H4 (cell line): ENCODE measurements at regions not wholly inside any gene's neighbourhood (a gene's known extent, or its start where the extent isn't known, plus 50 kb on each side); places are given as distances from the start of the nearest gene placed in this dataset.

Experiments used
- DNase-seq: peaks from one replicate; pipeline ENCODE4 v3.0.0-alpha.2; 2015; ENCODE audit warnings: low spot score

DNA sequence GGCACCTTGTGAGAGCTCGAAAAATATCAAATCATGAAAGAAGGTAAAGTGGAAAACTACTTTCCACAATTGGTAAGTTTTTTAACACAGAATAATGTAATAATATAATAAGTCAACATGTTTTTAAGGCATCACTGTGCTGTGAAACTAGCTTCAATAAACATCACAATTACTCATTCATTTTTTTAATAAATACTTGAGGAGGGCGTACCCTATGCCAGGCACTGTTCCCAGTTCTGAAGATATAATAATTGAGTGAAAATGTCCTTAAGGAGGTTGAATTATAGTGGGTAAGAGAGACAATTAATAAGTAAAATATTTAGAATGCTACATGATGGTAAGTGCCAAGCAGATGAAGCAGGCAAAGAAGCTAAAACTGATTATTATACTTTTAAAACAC is 381.4 kb downstream of the ELAVL2 start:
- DNase-seq = no peak

- DNase-seq = no peak
Observed at GRCh38 chr9:23447166-23447565, 378.9 kb downstream of the ELAVL2 start.

GRCh38 chr9:23447944-23448343 is 378.1 kb downstream of the ELAVL2 start:
- no peak for DNase-seq

DNA sequence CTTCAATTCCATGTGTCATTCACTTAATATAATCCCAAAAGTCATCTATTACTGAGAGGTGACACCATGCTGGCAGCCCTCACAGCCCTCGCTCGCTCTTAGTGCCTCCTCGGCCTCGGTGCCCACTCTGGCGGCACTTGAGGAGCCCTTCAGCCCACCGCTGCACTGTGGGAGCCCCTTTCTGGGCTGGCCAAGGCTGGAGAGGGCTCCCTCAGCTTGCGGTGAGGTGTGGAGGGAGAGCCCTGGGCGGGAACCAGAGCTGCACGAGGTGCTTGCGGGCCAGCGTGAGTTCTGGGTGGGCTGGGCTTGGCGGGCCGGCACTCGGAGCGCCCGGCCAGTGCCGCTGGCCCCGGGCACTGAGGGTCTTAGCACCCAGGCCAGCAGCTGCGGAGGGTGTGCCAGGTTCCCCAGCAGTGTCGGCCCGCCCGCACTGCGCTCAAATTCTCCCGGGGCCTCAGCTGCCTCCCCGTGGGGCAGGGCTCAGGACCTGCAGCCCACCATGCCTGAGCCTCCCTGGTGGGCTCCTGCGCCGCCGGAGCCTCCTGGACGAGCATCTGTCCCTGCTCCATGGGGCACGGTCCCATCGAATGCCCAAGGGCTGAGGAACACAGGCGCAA is 374.1 kb downstream of the ELAVL2 start:
- DNase-seq = no peak

- DNase-seq = peak; percentile 3
Observed at GRCh38 chr9:23464275-23464674, 361.8 kb downstream of the ELAVL2 start.

DNA sequence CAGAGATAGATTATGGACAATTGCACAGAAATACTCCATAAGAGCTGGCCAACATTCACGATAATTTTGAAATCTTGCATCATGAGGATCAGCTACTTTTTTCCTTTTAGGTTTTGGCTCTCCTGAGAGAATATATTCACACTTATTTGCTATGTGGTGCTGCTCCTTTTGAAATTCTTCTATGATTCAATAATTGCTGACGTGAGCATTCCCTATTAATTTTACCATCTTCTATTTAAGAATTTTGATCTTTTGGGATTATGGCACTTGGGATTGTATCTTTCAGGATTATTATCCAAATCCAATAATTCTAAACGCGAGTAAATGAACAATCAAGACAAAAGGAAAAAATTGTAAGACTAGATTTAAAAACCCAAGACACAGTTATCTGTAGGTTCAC is 358.8 kb downstream of the ELAVL2 start:
- DNase-seq = no peak

DNA sequence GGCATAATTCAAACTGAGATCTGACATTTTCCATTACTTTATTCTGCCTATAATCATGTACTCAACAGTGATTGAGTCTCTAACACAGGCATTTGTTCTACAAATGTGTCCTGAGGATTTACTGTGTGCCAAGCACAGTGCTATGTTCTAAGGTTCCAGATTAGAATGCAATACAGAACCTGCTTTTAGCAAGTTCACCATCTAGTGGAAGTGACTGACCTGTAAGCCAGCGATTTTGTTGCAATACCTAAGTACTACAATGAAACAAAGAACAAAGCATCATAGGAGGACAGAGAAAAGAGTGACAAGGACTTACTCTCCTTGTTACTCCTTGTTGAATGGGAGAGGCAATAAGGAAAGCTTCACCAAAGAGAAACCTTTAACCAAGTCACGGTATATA is 348.1 kb downstream of the ELAVL2 start:
- DNase-seq = no peak

DNA sequence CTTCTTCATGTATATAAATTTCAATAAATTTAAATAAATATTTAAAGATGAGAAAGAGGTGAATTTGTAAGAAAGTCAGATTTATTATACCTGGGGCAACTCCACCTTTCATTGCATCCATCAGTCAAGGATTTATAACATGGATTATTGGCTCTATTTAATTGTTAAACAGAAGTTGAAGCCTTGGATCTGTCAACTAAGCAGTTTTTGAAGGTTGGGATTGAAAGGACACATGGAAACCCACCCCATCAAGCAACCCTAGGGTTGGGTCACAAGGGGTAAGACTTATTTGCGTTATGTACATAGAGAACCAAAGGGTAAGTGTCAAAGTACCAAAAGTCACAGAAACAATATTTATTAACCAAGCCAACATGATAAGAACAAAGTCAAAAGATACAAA is 342.5 kb downstream of the ELAVL2 start:
- no peak for DNase-seq

DNA sequence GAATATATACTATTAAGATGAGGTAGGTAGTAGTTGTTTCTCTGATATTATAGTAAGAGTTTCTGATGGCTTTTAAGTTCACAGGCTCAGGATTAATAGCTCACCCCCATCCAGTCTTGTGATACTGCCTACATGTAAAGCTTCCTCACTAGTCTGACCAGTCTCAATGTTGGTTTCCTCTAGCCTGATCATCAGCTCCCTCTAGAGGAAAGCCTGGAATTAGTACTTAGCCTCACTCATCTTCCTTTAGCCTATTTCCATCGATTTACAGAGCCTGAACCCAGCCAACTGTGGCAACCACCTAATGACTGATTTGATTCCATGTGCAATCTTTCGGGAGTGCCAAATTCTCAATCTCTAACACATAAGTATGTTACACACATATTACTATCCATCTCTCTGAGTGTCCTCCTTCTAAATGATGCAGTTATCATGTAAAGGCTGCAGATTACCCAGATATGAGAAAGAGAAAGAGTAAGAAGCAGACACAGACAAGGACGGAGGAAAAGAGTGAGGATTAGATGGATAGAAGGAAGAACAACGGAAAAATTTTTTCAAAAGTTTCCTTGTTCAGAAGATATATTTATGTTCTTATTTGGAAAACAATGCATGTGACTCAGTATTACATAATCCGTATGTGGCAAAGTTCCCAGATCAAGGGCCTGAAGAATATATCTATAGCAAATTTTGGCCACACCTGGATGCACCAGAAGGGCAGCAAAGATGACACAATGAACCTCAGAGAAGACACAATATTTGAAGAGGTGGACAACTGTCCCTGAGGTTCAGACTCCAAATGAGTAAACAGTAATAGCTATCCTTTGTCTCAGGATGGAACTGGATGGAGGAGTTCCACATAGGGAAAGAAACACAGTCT is 333.7 kb downstream of the ELAVL2 start:
- peak; percentile 39 for DNase-seq

DNA sequence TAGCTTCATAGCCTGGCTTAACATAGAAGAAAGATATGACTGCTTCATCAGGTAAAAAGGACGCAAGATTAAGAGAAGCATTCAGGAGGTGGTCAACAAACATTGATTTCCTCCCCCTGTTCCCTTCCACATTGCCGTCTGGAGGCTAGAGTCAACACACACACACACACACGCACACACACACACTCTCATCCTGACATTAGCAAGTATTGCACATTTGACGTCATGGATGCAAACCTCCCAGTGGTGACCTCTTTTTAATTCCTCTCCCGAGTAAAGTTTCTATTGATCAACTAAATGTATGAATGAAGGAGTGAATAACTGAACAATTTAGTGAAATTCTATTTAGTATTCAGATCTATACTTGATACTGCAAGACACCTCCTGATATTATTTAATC is 332.8 kb downstream of the ELAVL2 start:
- no peak for DNase-seq

GRCh38 chr9:23496489-23497136 is 329.4 kb downstream of the ELAVL2 start:
- no peak for DNase-seq

GRCh38 chr9:23497137-23497504 is 328.9 kb downstream of the ELAVL2 start:
- no peak for DNase-seq

GRCh38 chr9:23502004-23502403 is 324.0 kb downstream of the ELAVL2 start:
- DNase-seq = no peak

DNA sequence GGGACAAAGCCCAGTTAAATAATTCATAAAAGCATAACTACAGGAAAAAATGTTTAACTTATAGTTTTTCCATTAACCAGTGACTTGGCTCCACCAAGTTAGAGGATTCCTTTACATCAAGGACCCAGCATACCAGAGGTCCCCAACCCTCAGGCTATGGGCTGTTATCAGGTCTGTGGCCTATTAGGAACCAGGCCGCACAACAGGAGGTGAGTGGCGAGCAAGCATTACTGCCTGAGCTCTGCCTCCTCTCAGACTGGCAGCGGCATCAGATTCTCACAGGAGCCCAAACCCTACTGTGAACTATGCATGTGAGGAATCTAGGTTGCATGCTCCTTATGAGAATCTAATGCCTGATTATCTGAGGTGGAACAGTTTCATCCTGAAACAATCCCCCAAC is 303.1 kb downstream of the ELAVL2 start:
- no peak for DNase-seq

GRCh38 chr9:23524607-23525155 is 301.4 kb downstream of the ELAVL2 start:
- DNase-seq = no peak

GRCh38 chr9:23526806-23527205 is 299.2 kb downstream of the ELAVL2 start:
- peak; percentile 2 for DNase-seq

GRCh38 chr9:23532282-23532681 is 293.8 kb downstream of the ELAVL2 start:
- no peak for DNase-seq

GRCh38 chr9:23537192-23538066 is 288.6 kb downstream of the ELAVL2 start:
- DNase-seq = no peak

GRCh38 chr9:23538067-23538402 is 288.0 kb downstream of the ELAVL2 start:
- DNase-seq = no peak

GRCh38 chr9:23538461-23539003 is 287.5 kb downstream of the ELAVL2 start:
- DNase-seq = no peak

- DNase-seq = no peak
Observed at GRCh38 chr9:23539311-23539710, 286.7 kb downstream of the ELAVL2 start.

DNA sequence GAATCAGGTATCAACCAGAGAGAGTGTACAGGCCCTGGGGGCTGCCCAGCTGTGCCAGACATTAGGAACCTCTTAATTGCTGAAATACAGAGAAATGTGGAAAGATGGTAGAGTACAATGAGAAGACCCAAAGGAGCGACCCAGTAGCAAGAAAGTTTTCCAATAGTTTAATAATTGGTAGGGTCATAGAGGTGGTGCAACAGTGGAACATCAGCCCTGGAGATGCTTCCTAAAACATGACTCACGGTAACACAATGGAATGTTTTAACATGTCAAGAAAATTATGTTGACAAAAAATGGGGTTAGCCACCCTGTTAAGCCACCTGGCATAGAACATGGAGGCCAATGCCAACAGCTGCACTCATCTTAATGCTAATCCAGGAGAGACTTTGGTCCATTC is 284.1 kb downstream of the ELAVL2 start:
- DNase-seq = no peak
